GM21390 (cell line): ENCODE measurements at regions not wholly inside any gene's neighbourhood (a gene's known extent, or its start where the extent isn't known, plus 50 kb on each side); places are given as distances from the start of the nearest gene placed in this dataset.
"Not testable (repeated sequence)": the region's sequence is repeated elsewhere in the genome, so short reads cannot be mapped to it uniquely, and the experiment has no call there.

ENCODE experiments used
- ATAC-seq: cut with Tn5 transposase; IDR thresholded peaks from one replicate; pipeline ENCODE4 v1.9.1; 2021; ENCODE audit not compliant: unreplicated experiment

GRCh38 chr2:21761361-21761760 is 637.6 kb downstream of the TDRD15 start:
- no peak for ATAC-seq

GRCh38 chr2:21763501-21763900 is 639.7 kb downstream of the TDRD15 start:
- no peak for ATAC-seq

- no peak for ATAC-seq
Measured at GRCh38 chr2:21770787-21771186, 647.0 kb downstream of the TDRD15 start.

- no peak for ATAC-seq
Measured at GRCh38 chr2:21772624-21773023, 648.9 kb downstream of the TDRD15 start.

- ATAC-seq = no peak
Measured at GRCh38 chr2:21773168-21773567, 649.4 kb downstream of the TDRD15 start.

- no peak for ATAC-seq
Measured at GRCh38 chr2:21774691-21775368, 651.1 kb downstream of the TDRD15 start.

GRCh38 chr2:21779786-21780185 is 656.0 kb downstream of the TDRD15 start:
- no peak for ATAC-seq

GRCh38 chr2:21781962-21782361 is 658.2 kb downstream of the TDRD15 start:
- no peak for ATAC-seq

GRCh38 chr2:21782866-21783265 is 659.1 kb downstream of the TDRD15 start:
- no peak for ATAC-seq

- ATAC-seq = no peak
Measured at GRCh38 chr2:21787941-21788340, 664.2 kb downstream of the TDRD15 start.

- not testable (repeated sequence) for ATAC-seq
Measured at GRCh38 chr2:21790311-21790710, 666.5 kb downstream of the TDRD15 start.

GRCh38 chr2:21792571-21792970 is 668.8 kb downstream of the TDRD15 start:
- ATAC-seq = no peak

GRCh38 chr2:21793461-21793860 is 669.7 kb downstream of the TDRD15 start:
- ATAC-seq = no peak

- ATAC-seq = no peak
Measured at GRCh38 chr2:21794611-21795010, 670.8 kb downstream of the TDRD15 start.

GRCh38 chr2:21800356-21800755 is 676.6 kb downstream of the TDRD15 start:
- ATAC-seq = no peak

GRCh38 chr2:21803550-21803949 is 679.8 kb downstream of the TDRD15 start:
- no peak for ATAC-seq

GRCh38 chr2:21804151-21804550 is 680.4 kb downstream of the TDRD15 start:
- ATAC-seq = no peak

- no peak for ATAC-seq
Measured at GRCh38 chr2:21811541-21811940, 687.8 kb downstream of the TDRD15 start.

GRCh38 chr2:21812766-21813165 is 689.0 kb downstream of the TDRD15 start:
- no peak for ATAC-seq

- no peak for ATAC-seq
Measured at GRCh38 chr2:21814588-21815149, 690.9 kb downstream of the TDRD15 start.

GRCh38 chr2:21818212-21818795 is 694.5 kb downstream of the TDRD15 start:
- no peak for ATAC-seq

GRCh38 chr2:21819454-21819853 is 695.7 kb downstream of the TDRD15 start:
- no peak for ATAC-seq

GRCh38 chr2:21820271-21820670 is 696.5 kb downstream of the TDRD15 start:
- ATAC-seq = no peak
